WERI-Rb-1 (cell line): ENCODE measurements at regions not wholly inside any gene's neighbourhood (a gene's known extent, or its start where the extent isn't known, plus 50 kb on each side); places are given as distances from the start of the nearest gene placed in this dataset.

Experiments used
- DNase-seq: peaks from one replicate; pipeline ENCODE4 v3.0.0-alpha.2; 2020
- H3K27ac ChIP-seq: fragments of 250-450 bp; sonication (Bioruptor Pico); 2 replicates; pipeline ENCODE4 v1.5.1; 2020; ENCODE audit warnings: mild to moderate bottlenecking, moderate library complexity
- H3K27me3 ChIP-seq: fragments of 250-450 bp; sonication (Bioruptor Pico); 2 replicates; pipeline ENCODE4 v1.5.1; 2021; ENCODE audit warnings: mild to moderate bottlenecking, low read depth, moderate library complexity; ENCODE audit not compliant: insufficient read depth, severe bottlenecking
- H3K36me3 ChIP-seq: fragments of 250-450 bp; sonication (Bioruptor Pico); 2 replicates; pipeline ENCODE4 v1.5.1; 2020; ENCODE audit warnings: mild to moderate bottlenecking, moderate library complexity
- H3K4me3 ChIP-seq: 2 replicates; pipeline ENCODE4 v1.5.1; 2011; ENCODE audit warnings: low read depth, mild to moderate bottlenecking, control low read depth, low read length
- H3K9me3 ChIP-seq: fragments of 250-450 bp; sonication (Bioruptor Pico); 2 replicates; pipeline ENCODE4 v1.5.1; 2021; ENCODE audit warnings: mild to moderate bottlenecking, moderate library complexity; ENCODE audit not compliant: severe bottlenecking
- CTCF ChIP-seq: IDR thresholded peaks from 2 replicates; pipeline ENCODE4 v1.5.1; 2011; ENCODE audit warnings: low read depth, mild to moderate bottlenecking, control low read depth, inconsistent platforms, low read length

GRCh38 chr2:239745386-239746227 is 279.5 kb downstream of the NDUFA10 start:
- TF ChIP-seq CTCF, result no peak
- Histone ChIP-seq H3K36me3 (no peaks in the 10 kb centered on the region), H3K9me3 (no peaks in the 10 kb centered on the region), H3K27me3 (peaks cover 99% of the 10 kb centered on the region), H3K27ac (no peak overlapping the region), H3K4me3 (no peak overlapping the region)
- no peak for DNase-seq

- TF ChIP-seq CTCF, result no peak
- peaks cover 99% of the 10 kb centered on the region for H3K27me3 ChIP-seq
Observed at GRCh38 chr2:239744706-239745340, 280.3 kb downstream of the NDUFA10 start.

GRCh38 chr2:239743206-239743605 is 281.9 kb downstream of the NDUFA10 start:
- H3K27me3 ChIP-seq, result peaks cover 98% of the 10 kb centered on the region
- H3K36me3 ChIP-seq, result no peaks in the 10 kb centered on the region
- H3K9me3 ChIP-seq, result no peaks in the 10 kb centered on the region
- DNase-seq, result no peak
- H3K4me3 ChIP-seq, result no peak overlapping the region
- TF ChIP-seq CTCF, result no peak
- H3K27ac ChIP-seq, result no peak overlapping the region

More at GRCh38 chr2:239744706-239745340, 280.3 kb downstream of the NDUFA10 start:
- Histone ChIP-seq H3K9me3 (no peaks in the 10 kb centered on the region), H3K27ac (no peak overlapping the region), H3K36me3 (no peaks in the 10 kb centered on the region), H3K4me3 (no peak overlapping the region)
- DNase-seq, result no peak

GRCh38 chr2:239742377-239742776 is 282.8 kb downstream of the NDUFA10 start:
- Histone ChIP-seq H3K27me3 (peaks cover 90% of the 10 kb centered on the region), H3K36me3 (no peaks in the 10 kb centered on the region), H3K4me3 (no peak overlapping the region), H3K9me3 (no peaks in the 10 kb centered on the region), H3K27ac (no peak overlapping the region)
- no peak for TF ChIP-seq CTCF
- DNase-seq, result no peak

- DNase-seq, result no peak
- Histone ChIP-seq H3K36me3 (no peaks in the 10 kb centered on the region), H3K27ac (no peak overlapping the region), H3K9me3 (no peaks in the 10 kb centered on the region), H3K4me3 (no peak overlapping the region), H3K27me3 (peaks cover 88% of the 10 kb centered on the region)
- TF ChIP-seq CTCF, result no peak
Observed at GRCh38 chr2:239739206-239739605, 285.9 kb downstream of the NDUFA10 start.
